PC-3 (cell line): ENCODE measurements at regions not wholly inside any gene's neighbourhood (a gene's known extent, or its start where the extent isn't known, plus 50 kb on each side); places are given as distances from the start of the nearest gene placed in this dataset.

ENCODE experiments used
- EZH2 ChIP-seq: fragments of 300-600 bp; sonication (generic); IDR thresholded peaks from one replicate; pipeline ENCODE4 v1.6.1; 2017; ENCODE audit warnings: antibody characterized with exemption, mild to moderate bottlenecking, low read length; ENCODE audit not compliant: unreplicated experiment
- EZH2phosphoT487 ChIP-seq: fragments of 300-600 bp; sonication (generic); IDR thresholded peaks from 2 replicates; pipeline ENCODE4 v1.6.1; 2018; ENCODE audit warnings: mild to moderate bottlenecking, antibody characterized with exemption, low read length, borderline replicate concordance
- TF ChIP-seq, protein P1 (sequence below): fragments of 300-600 bp; sonication (generic); conservative IDR thresholded peaks from 2 replicates; pipeline ENCODE4 v1.5.1; 2017; ENCODE audit warnings: antibody characterized with exemption, low read depth, mild to moderate bottlenecking, low read length

DNA sequence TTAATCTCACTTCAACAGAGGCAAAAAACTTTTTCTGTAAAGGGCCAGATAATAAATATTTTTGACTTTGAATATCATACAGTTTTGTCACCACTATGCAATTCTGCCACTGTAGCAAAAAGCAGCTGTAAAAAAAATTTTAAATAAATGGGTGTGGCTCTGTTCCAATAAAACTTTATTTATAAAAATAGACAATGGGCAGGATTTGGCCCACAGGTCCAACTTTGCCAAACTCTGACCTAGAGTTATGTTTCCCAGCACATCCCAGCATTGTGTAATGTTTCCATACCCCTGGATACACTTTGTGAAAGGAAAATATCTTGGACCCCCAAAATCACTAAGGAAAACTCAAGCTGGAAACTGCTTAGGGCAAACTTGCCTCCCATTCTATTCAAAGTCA, 94.9 kb upstream of the USP38 start:
- TF ChIP-seq EZH2 (no peak), EZH2phosphoT487 (no peak)
- TF ChIP-seq, protein P1, sequence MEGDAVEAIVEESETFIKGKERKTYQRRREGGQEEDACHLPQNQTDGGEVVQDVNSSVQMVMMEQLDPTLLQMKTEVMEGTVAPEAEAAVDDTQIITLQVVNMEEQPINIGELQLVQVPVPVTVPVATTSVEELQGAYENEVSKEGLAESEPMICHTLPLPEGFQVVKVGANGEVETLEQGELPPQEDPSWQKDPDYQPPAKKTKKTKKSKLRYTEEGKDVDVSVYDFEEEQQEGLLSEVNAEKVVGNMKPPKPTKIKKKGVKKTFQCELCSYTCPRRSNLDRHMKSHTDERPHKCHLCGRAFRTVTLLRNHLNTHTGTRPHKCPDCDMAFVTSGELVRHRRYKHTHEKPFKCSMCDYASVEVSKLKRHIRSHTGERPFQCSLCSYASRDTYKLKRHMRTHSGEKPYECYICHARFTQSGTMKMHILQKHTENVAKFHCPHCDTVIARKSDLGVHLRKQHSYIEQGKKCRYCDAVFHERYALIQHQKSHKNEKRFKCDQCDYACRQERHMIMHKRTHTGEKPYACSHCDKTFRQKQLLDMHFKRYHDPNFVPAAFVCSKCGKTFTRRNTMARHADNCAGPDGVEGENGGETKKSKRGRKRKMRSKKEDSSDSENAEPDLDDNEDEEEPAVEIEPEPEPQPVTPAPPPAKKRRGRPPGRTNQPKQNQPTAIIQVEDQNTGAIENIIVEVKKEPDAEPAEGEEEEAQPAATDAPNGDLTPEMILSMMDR: no peak
